ENCODE measurements at regions not wholly inside any gene's neighbourhood (a gene's known extent, or its start where the extent isn't known, plus 50 kb on each side); places are given as distances from the start of the nearest gene placed in this dataset.

DNA sequence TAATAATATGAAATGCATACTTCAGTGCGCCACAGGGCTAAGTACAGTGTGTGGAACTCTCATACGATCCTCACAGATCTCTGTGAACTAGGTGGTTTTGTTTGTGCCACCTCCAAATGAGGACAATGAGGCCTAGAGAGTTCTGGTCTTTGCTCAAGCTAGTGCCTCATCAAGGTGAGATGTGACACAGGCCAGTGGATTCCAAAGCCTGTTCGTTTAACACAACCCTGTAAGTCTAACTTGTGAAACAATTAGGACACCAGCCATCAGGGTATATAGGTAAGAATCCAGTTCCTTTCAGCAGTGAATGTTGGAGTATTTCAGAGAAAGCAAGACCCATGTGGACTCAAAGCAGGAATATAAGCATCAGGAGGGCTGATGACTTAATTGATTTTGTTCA is 130.7 kb upstream of the GAS1 start:
- Histone ChIP-seq H3K79me2 (ENCODE audit: control insufficient read depth, insufficient read depth, low read length) (no peaks in the 10 kb centered on the region), H3K4me2 (ENCODE audit: insufficient read depth, low read length) (no peak overlapping the region), H3K4me1 (ENCODE audit: control insufficient read depth, extremely low read depth, insufficient read depth, low read length) (no peaks in the 10 kb centered on the region), H3K36me3 (ENCODE audit: control insufficient read depth in 2 of 2, extremely low read depth in 1 of 2, insufficient read depth in 2 of 2, low read length in 2 of 2) (no peaks in the 10 kb centered on the region), H3K4me3 (replicated peaks in 1 of 3; ENCODE audit: insufficient read depth in 1 of 3, low read depth in 1 of 3, low read length in 3 of 3) (no peak overlapping the region), H4K20me1 (replicated peaks; ENCODE audit: control insufficient read depth, extremely low read depth, insufficient read depth, low read length) (no peaks in the 10 kb centered on the region), H3K9ac (replicated peaks; ENCODE audit: extremely low read depth, insufficient read depth, low read length) (no peak overlapping the region), H3K9me1 (replicated peaks; ENCODE audit: control insufficient read depth, extremely low read depth, insufficient read depth, low read length) (no peaks in the 10 kb centered on the region), H3K27me3 (ENCODE audit: control insufficient read depth in 2 of 2, insufficient read depth in 2 of 2, low read length in 2 of 2) (no peaks in the 10 kb centered on the region), H2AFZ (ENCODE audit: low read depth, low read length) (no peak overlapping the region), H3K27ac (ENCODE audit: insufficient read depth, low read depth, low read length) (no peak overlapping the region), H3K9me3 (replicated peaks; ENCODE audit: control insufficient read depth, insufficient read depth, low read length) (no peaks in the 10 kb centered on the region)
- no TSS peak for BruUV-seq (replicated peaks)
- intact Hi-C loops (cut with micrococcal nuclease) (no loop called here), dilution Hi-C loops (cut with MboI; ENCODE audit: extremely low pct_ligation_motif_present, low sequenced_read_pairs) (no loop called here)
- CTCF ChIA-PET = no interaction called here
- FAIRE-seq = no peak
- DNase-seq (ENCODE audit: low read depth, low spot score) = no peak
- no peak for TF ChIP-seq EZH2 (IDR thresholded peaks at IDR 0.05; ENCODE audit: borderline replicate concordance, low read depth, low read length, severe bottlenecking)
- no peak for TF ChIP-seq JUN (IDR thresholded peaks at IDR 0.05; ENCODE audit: borderline replicate concordance, insufficient read depth, insufficient read length, low read depth)
- no peak for TF ChIP-seq FOS (IDR thresholded peaks at IDR 0.05; ENCODE audit: borderline replicate concordance, insufficient read depth, low read length)
- TF ChIP-seq GATA2 (IDR thresholded peaks at IDR 0.05; ENCODE audit: insufficient read depth, insufficient read length, low read depth, low read length) = no peak
- TF ChIP-seq, protein P1, sequence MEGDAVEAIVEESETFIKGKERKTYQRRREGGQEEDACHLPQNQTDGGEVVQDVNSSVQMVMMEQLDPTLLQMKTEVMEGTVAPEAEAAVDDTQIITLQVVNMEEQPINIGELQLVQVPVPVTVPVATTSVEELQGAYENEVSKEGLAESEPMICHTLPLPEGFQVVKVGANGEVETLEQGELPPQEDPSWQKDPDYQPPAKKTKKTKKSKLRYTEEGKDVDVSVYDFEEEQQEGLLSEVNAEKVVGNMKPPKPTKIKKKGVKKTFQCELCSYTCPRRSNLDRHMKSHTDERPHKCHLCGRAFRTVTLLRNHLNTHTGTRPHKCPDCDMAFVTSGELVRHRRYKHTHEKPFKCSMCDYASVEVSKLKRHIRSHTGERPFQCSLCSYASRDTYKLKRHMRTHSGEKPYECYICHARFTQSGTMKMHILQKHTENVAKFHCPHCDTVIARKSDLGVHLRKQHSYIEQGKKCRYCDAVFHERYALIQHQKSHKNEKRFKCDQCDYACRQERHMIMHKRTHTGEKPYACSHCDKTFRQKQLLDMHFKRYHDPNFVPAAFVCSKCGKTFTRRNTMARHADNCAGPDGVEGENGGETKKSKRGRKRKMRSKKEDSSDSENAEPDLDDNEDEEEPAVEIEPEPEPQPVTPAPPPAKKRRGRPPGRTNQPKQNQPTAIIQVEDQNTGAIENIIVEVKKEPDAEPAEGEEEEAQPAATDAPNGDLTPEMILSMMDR (IDR thresholded peaks at IDR 0.05; ENCODE audit: extremely low read depth in 1 of 2, insufficient read depth in 1 of 2, low read depth in 1 of 2, low read length in 2 of 2) = no peak
- TF ChIP-seq POLR2A (IDR thresholded peaks at IDR 0.05; ENCODE audit: low read depth, low read length) = no peak
- no peak for TF ChIP-seq POLR2AphosphoS5 (IDR thresholded peaks at IDR 0.05; ENCODE audit: insufficient read depth, low read depth, low read length)
- TF ChIP-seq MYC (IDR thresholded peaks at IDR 0.05; ENCODE audit: low read depth, low read length) = no peak
- POLR2A ChIA-PET = no interaction called here

Measured in endothelial cell of umbilical vein (primary cell).